B cell (primary cell): ENCODE measurements at regions not wholly inside any gene's neighbourhood (a gene's known extent, or its start where the extent isn't known, plus 50 kb on each side); places are given as distances from the start of the nearest gene placed in this dataset.

Source experiments
- ATAC-seq: fragments of 200-7000 bp; cut with Tn5 transposase; one replicate; pipeline ENCODE4 v1.10.0; 2021; ENCODE audit warnings: low read depth, mild to moderate bottlenecking, moderate number of reproducible peaks, moderate library complexity
- CTCF ChIA-PET: fragments of 350-600 bp; sonication (Branson Sonifier 250); formaldehyde crosslinking; loops from one replicate; lab custom pipeline; 2021; ENCODE audit warnings: antibody characterized with exemption, inconsistent platforms; lab: Charles Lee
- POLR2A ChIA-PET: fragments of 350-600 bp; sonication (Branson Sonifier 250); formaldehyde crosslinking; loops from one replicate; lab custom pipeline; 2021; ENCODE audit warnings: antibody characterized with exemption; lab: Charles Lee
- DNase-seq: peaks from one replicate; pipeline ENCODE4 v3.0.0; 2013
- H2AFZ ChIP-seq: 2 replicates; pipeline ENCODE4 v1.6.1; 2012; ENCODE audit warnings: mild to moderate bottlenecking, low read depth, low read length; ENCODE audit not compliant: insufficient read depth, poor library complexity, severe bottlenecking
- H3K27ac ChIP-seq, 2 donors: 1 replicate in 1 of 2; 2 replicates in 1 of 2; pipeline ENCODE4 v1.5.1; 2012 to 2013; ENCODE audit warnings: low read length in 2 of 2, mild to moderate bottlenecking in 2 of 2, moderate library complexity in 1 of 2
- H3K27me3 ChIP-seq, 4 experiments: fragments of 200-600 bp in 1 of 4; sonication (generic) in 1 of 4; replicated peaks in 1 of 4; 1 replicate in 2 of 4; 2 replicates in 2 of 4; pipeline versions ENCODE4 v1.6.1 to v1.7.0; 2013 to 2016; ENCODE audit warnings: low read length in 3 of 4, mild to moderate bottlenecking in 2 of 4, mixed read lengths in 1 of 4, moderate library complexity in 1 of 4; ENCODE audit not compliant: insufficient read depth in 4 of 4, control insufficient read depth in 3 of 4; ENCODE audit errors: control extremely low read depth in 1 of 4
- H3K36me3 ChIP-seq, 2 experiments: replicated peaks in 1 of 2; 1 replicate in 1 of 2; 2 replicates in 1 of 2; pipeline versions ENCODE4 v1.6.1 to v1.7.1; 2013; ENCODE audit warnings: low read length in 1 of 2; ENCODE audit not compliant: insufficient read depth in 2 of 2, control insufficient read depth in 1 of 2; ENCODE audit errors: control extremely low read depth in 1 of 2, extremely low read depth in 1 of 2
- H3K4me1 ChIP-seq, 2 donors: fragments of 200-600 bp in 1 of 2; sonication (generic) in 1 of 2; 1 replicate in 1 of 2; 2 replicates in 1 of 2; pipeline versions ENCODE4 v1.5.1 to v1.6.1; 2013 to 2017; ENCODE audit warnings: low read length in 2 of 2; ENCODE audit not compliant: control insufficient read depth in 2 of 2, insufficient read depth in 2 of 2
- H3K4me2 ChIP-seq: replicated peaks from 2 replicates; pipeline ENCODE3; 2012; ENCODE audit warnings: mild to moderate bottlenecking, low read depth, low read length; ENCODE audit not compliant: poor library complexity, severe bottlenecking
- H3K4me3 ChIP-seq, 5 experiments: fragments of 200-600 bp in 1 of 5; sonication (generic) in 1 of 5; 1 replicate in 3 of 5; 2 replicates in 2 of 5; pipeline versions ENCODE4 v1.5.1 to v1.7.0; 2011 to 2016; ENCODE audit warnings: low read length in 4 of 5, mild to moderate bottlenecking in 4 of 5, low read depth in 2 of 5, control low read depth in 1 of 5, moderate library complexity in 1 of 5; ENCODE audit not compliant: insufficient read depth in 1 of 5; ENCODE audit errors: control extremely low read depth in 1 of 5, extremely low read depth in 1 of 5
- H3K79me2 ChIP-seq: fragments of 200-600 bp; sonication (generic); one replicate; pipeline ENCODE4 v1.6.0; 2016; ENCODE audit warnings: low read length; ENCODE audit not compliant: control insufficient read depth, insufficient read depth
- H3K9ac ChIP-seq: fragments of 200-600 bp; sonication (generic); 2 replicates; pipeline ENCODE4 v1.6.1; 2017; ENCODE audit warnings: mild to moderate bottlenecking, low read length, moderate library complexity
- H3K9me3 ChIP-seq, 3 donors: one replicate each; pipeline versions ENCODE4 v1.6.1 to v1.7.1; 2013; ENCODE audit warnings: low read length in 2 of 3; ENCODE audit not compliant: control insufficient read depth in 2 of 3, insufficient read depth in 1 of 3; ENCODE audit errors: control extremely low read depth in 1 of 3
- H4K20me1 ChIP-seq: 2 replicates; pipeline ENCODE4 v1.6.0; 2012; ENCODE audit warnings: mild to moderate bottlenecking, low read length; ENCODE audit not compliant: insufficient read depth, control insufficient read depth, poor library complexity, severe bottlenecking
- H3K27ac Mint-ChIP-seq: one replicate; pipeline ENCODE4 v1.8.0; 2021; ENCODE audit warnings: mixed read lengths
- H3K27me3 Mint-ChIP-seq: one replicate; pipeline ENCODE4 v1.8.0; 2021; ENCODE audit warnings: mixed read lengths
- H3K4me1 Mint-ChIP-seq: one replicate; pipeline ENCODE4 v1.8.0; 2021; ENCODE audit warnings: mixed read lengths
- H3K4me3 Mint-ChIP-seq: one replicate; pipeline ENCODE4 v1.8.0; 2021; ENCODE audit warnings: mixed read lengths
- H3K9me3 Mint-ChIP-seq: one replicate; pipeline ENCODE4 v1.8.0; 2022; ENCODE audit warnings: mixed read lengths; ENCODE audit not compliant: insufficient read depth
- EZH2 ChIP-seq: IDR thresholded peaks from 2 replicates; pipeline ENCODE4 v1.6.1; 2012; ENCODE audit warnings: borderline replicate concordance, low read depth, mild to moderate bottlenecking, moderate library complexity, low read length; ENCODE audit not compliant: insufficient read depth, poor library complexity, severe bottlenecking
- WGBS: methylation state at CpG from one replicate; pipeline ENCODE4 v1.1.5; 2013; ENCODE audit warnings: missing lambda C conversion rate; ENCODE audit not compliant: insufficient coverage; 5-methylcytosine and 5-hydroxymethylcytosine counted together
- intact Hi-C: fragments of 100-400 bp; cut with micrococcal nuclease; formaldehyde crosslinking; loops from one replicate; pipeline ENCODE4 v1.10.0; 2022
- TF ChIP-seq, protein P1 (sequence below): fragments of 200-600 bp; IDR thresholded peaks from one replicate; pipeline ENCODE4 v1.8.0; 2022; ENCODE audit warnings: antibody characterized with exemption, mild to moderate bottlenecking

DNA sequence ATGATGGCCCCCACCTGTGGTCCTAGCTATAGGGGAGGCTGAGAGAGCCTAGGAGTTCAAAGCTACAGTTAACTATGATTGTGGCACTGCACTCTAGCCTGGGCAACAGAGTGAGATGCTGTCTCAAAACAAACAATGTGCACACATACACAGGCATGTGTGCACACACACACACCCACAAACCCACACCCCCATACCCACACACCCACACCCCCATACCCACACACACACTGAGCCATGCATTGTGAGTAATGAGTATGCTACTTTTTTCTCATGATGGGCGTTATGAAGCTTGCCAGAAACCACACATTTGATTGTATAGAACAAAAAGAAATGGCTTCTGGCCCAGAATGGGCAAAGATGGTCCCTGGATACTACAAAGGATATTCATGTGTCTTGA, 691.1 kb downstream of the SLC4A3 start:
- Histone ChIP-seq H4K20me1 (no peaks in the 10 kb centered on the region), H3K36me3 (no peaks in the 10 kb centered on the region), H3K4me3 (no peak overlapping the region), H3K79me2 (no peaks in the 10 kb centered on the region), H3K4me2 (no peak overlapping the region), H3K9ac (no peak overlapping the region), H3K27ac (no peak overlapping the region), H2AFZ (no peak overlapping the region), H3K4me1 (no peaks in the 10 kb centered on the region), H3K9me3 (peaks cover 0 to 7% (median 0%) of the 10 kb centered on the region in 3 donors), H3K27me3 (no peaks in the 10 kb centered on the region)
- no peak for DNase-seq
- H3K27me3 Mint-ChIP-seq: no peaks in the 10 kb centered on the region
- no peak for TF ChIP-seq EZH2
- TF ChIP-seq, protein P1, sequence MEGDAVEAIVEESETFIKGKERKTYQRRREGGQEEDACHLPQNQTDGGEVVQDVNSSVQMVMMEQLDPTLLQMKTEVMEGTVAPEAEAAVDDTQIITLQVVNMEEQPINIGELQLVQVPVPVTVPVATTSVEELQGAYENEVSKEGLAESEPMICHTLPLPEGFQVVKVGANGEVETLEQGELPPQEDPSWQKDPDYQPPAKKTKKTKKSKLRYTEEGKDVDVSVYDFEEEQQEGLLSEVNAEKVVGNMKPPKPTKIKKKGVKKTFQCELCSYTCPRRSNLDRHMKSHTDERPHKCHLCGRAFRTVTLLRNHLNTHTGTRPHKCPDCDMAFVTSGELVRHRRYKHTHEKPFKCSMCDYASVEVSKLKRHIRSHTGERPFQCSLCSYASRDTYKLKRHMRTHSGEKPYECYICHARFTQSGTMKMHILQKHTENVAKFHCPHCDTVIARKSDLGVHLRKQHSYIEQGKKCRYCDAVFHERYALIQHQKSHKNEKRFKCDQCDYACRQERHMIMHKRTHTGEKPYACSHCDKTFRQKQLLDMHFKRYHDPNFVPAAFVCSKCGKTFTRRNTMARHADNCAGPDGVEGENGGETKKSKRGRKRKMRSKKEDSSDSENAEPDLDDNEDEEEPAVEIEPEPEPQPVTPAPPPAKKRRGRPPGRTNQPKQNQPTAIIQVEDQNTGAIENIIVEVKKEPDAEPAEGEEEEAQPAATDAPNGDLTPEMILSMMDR: no peak
- no peak overlapping the region for H3K27ac Mint-ChIP-seq
- intact Hi-C loops: no loop called here
- no peaks in the 10 kb centered on the region for H3K4me1 Mint-ChIP-seq
- CTCF ChIA-PET: no interaction called here
- ATAC-seq: no peak
- no CpG with 5 or more reads among the region's 1 CpG for WGBS
- POLR2A ChIA-PET: no interaction called here
- H3K9me3 Mint-ChIP-seq: peaks cover 5% of the 10 kb centered on the region
- H3K4me3 Mint-ChIP-seq: no peak overlapping the region

DNA sequence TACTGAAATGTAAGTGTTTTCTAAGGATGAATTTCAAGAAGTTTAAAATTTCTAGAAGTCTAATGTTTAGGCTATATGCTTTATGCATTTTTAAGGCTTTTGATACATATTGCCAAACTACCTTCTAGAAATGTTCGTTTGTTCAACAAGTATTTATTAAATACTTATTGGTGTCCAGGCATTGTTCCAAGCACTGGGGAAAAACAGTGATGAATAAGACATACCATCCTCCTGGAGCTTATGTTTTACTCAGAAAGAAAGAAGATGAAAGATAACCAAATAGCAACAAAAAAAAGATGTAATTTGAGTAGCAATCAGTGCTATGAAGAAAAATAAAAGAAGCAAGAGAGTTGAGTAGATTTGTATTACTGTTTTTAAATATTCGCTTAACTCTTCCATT, 692.9 kb downstream of the SLC4A3 start:
- H3K9me3 ChIP-seq: peaks cover 0 to 7% (median 0%) of the 10 kb centered on the region in 3 donors
- peaks cover under 1% of the 10 kb centered on the region for H3K9me3 Mint-ChIP-seq
- TF ChIP-seq, protein P1: no peak
- no peak for TF ChIP-seq EZH2
- no peak for ATAC-seq
- H2AFZ ChIP-seq: no peak overlapping the region
- intact Hi-C loops: no loop called here
- no peaks in the 10 kb centered on the region for H4K20me1 ChIP-seq
- no peak overlapping the region for H3K4me2 ChIP-seq
- ChIA-PET POLR2A (no interaction called here), CTCF (no interaction called here)
- DNase-seq: no peak
- H3K27me3 ChIP-seq: no peaks in the 10 kb centered on the region
- H3K79me2 ChIP-seq: no peaks in the 10 kb centered on the region
- no peaks in the 10 kb centered on the region for H3K4me1 ChIP-seq
- 86% methylated on average over 1 of the region's 2 CpGs for WGBS
- H3K4me1 Mint-ChIP-seq: no peaks in the 10 kb centered on the region
- H3K4me3 ChIP-seq: no peak overlapping the region
- H3K27ac ChIP-seq: no peak overlapping the region
- H3K36me3 ChIP-seq: no peaks in the 10 kb centered on the region
- H3K27ac Mint-ChIP-seq: no peak overlapping the region
- H3K4me3 Mint-ChIP-seq: no peak overlapping the region
- no peak overlapping the region for H3K9ac ChIP-seq
- no peaks in the 10 kb centered on the region for H3K27me3 Mint-ChIP-seq
